ENCODE measurements at regions not wholly inside any gene's neighbourhood (a gene's known extent, or its start where the extent isn't known, plus 50 kb on each side); places are given as distances from the start of the nearest gene placed in this dataset.

GRCh38 chr17:70988622-70989021 lies 819.3 kb downstream of the KCNJ2 start:
- Histone ChIP-seq H3K4me3 (no peak overlapping the region), H3K9me3 (peaks cover 5% of the 10 kb centered on the region), H3K36me3 (no peaks in the 10 kb centered on the region), H3K27ac (no peak overlapping the region), H3K27me3 (no peaks in the 10 kb centered on the region), H3K4me1 (no peaks in the 10 kb centered on the region)
- no peak for TF ChIP-seq CTCF (IDR thresholded peaks at IDR 0.05)
- no peak for TF ChIP-seq POLR2AphosphoS5 (IDR thresholded peaks at IDR 0.05)
- TF ChIP-seq EP300 (IDR thresholded peaks at IDR 0.05), result no peak
- TF ChIP-seq POLR2A (IDR thresholded peaks at IDR 0.05), result no peak
- DNase-seq (ENCODE audit: low spot score in 2 of 2), result no peak
- WGBS, result 32% methylated on average over 1 of the region's 1 CpG

GRCh38 chr17:70989280-70989679 lies 819.9 kb downstream of the KCNJ2 start:
- H3K36me3 ChIP-seq, result no peaks in the 10 kb centered on the region
- 88% methylated on average over 5 of the region's 5 CpGs for WGBS

GRCh38 chr17:70994194-70994593 lies 824.9 kb downstream of the KCNJ2 start:
- Histone ChIP-seq H3K4me3 (no peak overlapping the region), H3K27ac (no peak overlapping the region), H3K27me3 (no peaks in the 10 kb centered on the region), H3K36me3 (no peaks in the 10 kb centered on the region), H3K9me3 (no peaks in the 10 kb centered on the region), H3K4me1 (no peaks in the 10 kb centered on the region)
- DNase-seq (ENCODE audit: low spot score in 2 of 2), result no peak
- TF ChIP-seq POLR2AphosphoS5 (IDR thresholded peaks at IDR 0.05), result no peak
- no peak for TF ChIP-seq CTCF (IDR thresholded peaks at IDR 0.05)
- no peak for TF ChIP-seq EP300 (IDR thresholded peaks at IDR 0.05)
- no peak for TF ChIP-seq POLR2A (IDR thresholded peaks at IDR 0.05)
- 58% methylated on average over 2 of the region's 2 CpGs for WGBS

More at GRCh38 chr17:70989280-70989679, 819.9 kb downstream of the KCNJ2 start:
- DNase-seq (ENCODE audit: low spot score in 2 of 2), result no peak
- Histone ChIP-seq H3K27ac (no peak overlapping the region), H3K4me1 (no peaks in the 10 kb centered on the region), H3K4me3 (no peak overlapping the region), H3K9me3 (peaks cover 2% of the 10 kb centered on the region), H3K27me3 (no peaks in the 10 kb centered on the region)
- TF ChIP-seq POLR2AphosphoS5 (IDR thresholded peaks at IDR 0.05), result no peak
- no peak for TF ChIP-seq EP300 (IDR thresholded peaks at IDR 0.05)
- no peak for TF ChIP-seq POLR2A (IDR thresholded peaks at IDR 0.05)
- no peak for TF ChIP-seq CTCF (IDR thresholded peaks at IDR 0.05)

GRCh38 chr17:70995997-70996396 lies 826.7 kb downstream of the KCNJ2 start:
- H3K27ac ChIP-seq, result no peak overlapping the region
- H3K4me3 ChIP-seq, result no peak overlapping the region
- no peaks in the 10 kb centered on the region for H3K27me3 ChIP-seq
- H3K4me1 ChIP-seq, result no peaks in the 10 kb centered on the region
- TF ChIP-seq CTCF (IDR thresholded peaks at IDR 0.05) (no peak), EP300 (IDR thresholded peaks at IDR 0.05) (no peak), POLR2AphosphoS5 (IDR thresholded peaks at IDR 0.05) (no peak)
- DNase-seq (ENCODE audit: low spot score in 2 of 2), result no peak
- H3K9me3 ChIP-seq, result no peaks in the 10 kb centered on the region
- H3K36me3 ChIP-seq, result no peaks in the 10 kb centered on the region

GRCh38 chr17:71003736-71004135 lies 834.4 kb downstream of the KCNJ2 start:
- Histone ChIP-seq H3K4me3 (no peak overlapping the region), H3K36me3 (no peaks in the 10 kb centered on the region)
- 70% methylated on average over 12 of the region's 12 CpGs for WGBS

More at GRCh38 chr17:71003736-71004135, 834.4 kb downstream of the KCNJ2 start:
- H3K27me3 ChIP-seq, result peaks cover 8% of the 10 kb centered on the region
- no peak overlapping the region for H3K27ac ChIP-seq
- DNase-seq (ENCODE audit: low spot score in 2 of 2), result no peak
- TF ChIP-seq EP300 (IDR thresholded peaks at IDR 0.05), result no peak
- no peak for TF ChIP-seq POLR2A (IDR thresholded peaks at IDR 0.05)
- no peak for TF ChIP-seq POLR2AphosphoS5 (IDR thresholded peaks at IDR 0.05)
- no peak for TF ChIP-seq CTCF (IDR thresholded peaks at IDR 0.05)
- H3K4me1 ChIP-seq, result no peaks in the 10 kb centered on the region
- no peaks in the 10 kb centered on the region for H3K9me3 ChIP-seq
